A673 (cell line): ENCODE measurements at regions not wholly inside any gene's neighbourhood (a gene's known extent, or its start where the extent isn't known, plus 50 kb on each side); places are given as distances from the start of the nearest gene placed in this dataset.

Source experiments
- BruUV-seq: library from RNA; stranded (reverse); fragments of 400-500 nt; replicated peaks from 2 replicates; lab custom pipeline; 2021; lab: Mats Ljungman, UMichigan
- CTCF ChIA-PET: fragments of 300-600 bp; sonication (Branson Sonifier 250); formaldehyde crosslinking; loops from one replicate; lab custom pipeline; 2022; ENCODE audit warnings: antibody characterized with exemption; lab: Charles Lee
- POLR2A ChIA-PET: fragments of 300-600 bp; sonication (Branson Sonifier 250); formaldehyde crosslinking; loops from one replicate; lab custom pipeline; 2022; ENCODE audit warnings: antibody characterized with exemption; ENCODE audit not compliant: low non-redundant PET; lab: Charles Lee
- DNase-seq: peaks from one replicate; pipeline ENCODE4 v3.0.0-alpha.2; 2015; ENCODE audit warnings: low spot score
- H3K27ac ChIP-seq: fragments of 200-600 bp; sonication (generic); 2 replicates; pipeline ENCODE4 v1.5.1; 2016; ENCODE audit warnings: mixed run types, low read depth, mild to moderate bottlenecking, mixed read lengths, antibody characterized with exemption, low read length; ENCODE audit not compliant: poor library complexity, severe bottlenecking
- H3K27me3 ChIP-seq: fragments of 200-600 bp; sonication (generic); replicated peaks from 2 replicates; pipeline ENCODE4 v1.6.1; 2017; ENCODE audit warnings: mixed run types, low read depth, mild to moderate bottlenecking, mixed read lengths, antibody characterized with exemption, low read length; ENCODE audit not compliant: insufficient read depth, poor library complexity
- H3K36me3 ChIP-seq: fragments of 200-600 bp; sonication (generic); 2 replicates; pipeline ENCODE4 v1.6.1; 2016; ENCODE audit warnings: mixed run types, mild to moderate bottlenecking, mixed read lengths, antibody characterized with exemption, low read length; ENCODE audit not compliant: insufficient read depth, poor library complexity, severe bottlenecking
- H3K4me1 ChIP-seq: fragments of 200-600 bp; sonication (generic); 2 replicates; pipeline ENCODE4 v1.6.1; 2017; ENCODE audit warnings: mixed run types, mild to moderate bottlenecking, mixed read lengths, antibody characterized with exemption, low read length; ENCODE audit not compliant: insufficient read depth, poor library complexity, severe bottlenecking
- H3K4me3 ChIP-seq: fragments of 200-600 bp; sonication (generic); 2 replicates; pipeline ENCODE4 v1.5.1; 2016; ENCODE audit warnings: low read depth, mixed run types, mild to moderate bottlenecking, mixed read lengths, low read length; ENCODE audit not compliant: poor library complexity, severe bottlenecking
- H3K9me3 ChIP-seq: fragments of 200-600 bp; sonication (generic); 2 replicates; pipeline ENCODE4 v1.6.1; 2016; ENCODE audit warnings: mixed run types, low read depth, mild to moderate bottlenecking, mixed read lengths, antibody characterized with exemption, low read length; ENCODE audit not compliant: poor library complexity, severe bottlenecking
- CTCF ChIP-seq: fragments of 300-800, 200-600 bp; sonication (generic); conservative IDR thresholded peaks from 2 replicates; pipeline ENCODE4 v1.5.1; 2017; ENCODE audit warnings: low read depth, mild to moderate bottlenecking, antibody characterized with exemption, low read length, moderate library complexity, mixed read lengths
- EZH2 ChIP-seq: fragments of 200-600 bp; sonication (generic); IDR thresholded peaks from 2 replicates; pipeline ENCODE4 v1.6.1; 2017; ENCODE audit warnings: borderline replicate concordance, low read depth, mild to moderate bottlenecking, mixed read lengths, antibody characterized with exemption, low read length; ENCODE audit not compliant: poor library complexity, severe bottlenecking
- intact Hi-C: fragments of 100-400 bp; cut with micrococcal nuclease; formaldehyde crosslinking; loops from one replicate; pipeline ENCODE4 v1.10.0; 2022; ENCODE audit not compliant: unreplicated experiment

- Histone ChIP-seq H3K27me3 (no peaks in the 10 kb centered on the region), H3K4me3 (no peak overlapping the region), H3K4me1 (no peaks in the 10 kb centered on the region), H3K36me3 (no peaks in the 10 kb centered on the region), H3K27ac (no peak overlapping the region), H3K9me3 (no peaks in the 10 kb centered on the region)
- ChIA-PET POLR2A (no interaction called here), CTCF (no interaction called here)
- no peak for TF ChIP-seq EZH2
- BruUV-seq: no TSS peak
- DNase-seq: no peak
- intact Hi-C loops: no loop called here
Observed at GRCh38 chr4:23993373-23993772, 103.5 kb upstream of the PPARGC1A start.

GRCh38 chr4:23991444-23991843, 101.6 kb upstream of the PPARGC1A start:
- H3K36me3 ChIP-seq: no peaks in the 10 kb centered on the region
- H3K27me3 ChIP-seq: no peaks in the 10 kb centered on the region
- no TSS peak for BruUV-seq
- no peaks in the 10 kb centered on the region for H3K9me3 ChIP-seq
- H3K4me1 ChIP-seq: no peaks in the 10 kb centered on the region
- ChIA-PET POLR2A (no interaction called here), CTCF (no interaction called here)
- H3K4me3 ChIP-seq: no peak overlapping the region
- H3K27ac ChIP-seq: no peak overlapping the region
- intact Hi-C loops: no loop called here
- TF ChIP-seq CTCF: no peak
- no peak for TF ChIP-seq EZH2
- no peak for DNase-seq

- Histone ChIP-seq H3K4me3 (no peak overlapping the region), H3K27ac (no peak overlapping the region), H3K36me3 (no peaks in the 10 kb centered on the region), H3K27me3 (no peaks in the 10 kb centered on the region), H3K9me3 (no peaks in the 10 kb centered on the region), H3K4me1 (no peaks in the 10 kb centered on the region)
- TF ChIP-seq EZH2: no peak
- TF ChIP-seq CTCF: no peak
- POLR2A ChIA-PET: no interaction called here
- no TSS peak for BruUV-seq
- no peak for DNase-seq
- intact Hi-C loops: no loop called here
- CTCF ChIA-PET: no interaction called here
Observed at GRCh38 chr4:23986270-23986669, 96.4 kb upstream of the PPARGC1A start.

- no peak for DNase-seq
- Histone ChIP-seq H3K9me3 (no peaks in the 10 kb centered on the region), H3K27ac (no peak overlapping the region), H3K27me3 (peaks cover 4% of the 10 kb centered on the region), H3K4me1 (no peaks in the 10 kb centered on the region), H3K4me3 (no peak overlapping the region), H3K36me3 (no peaks in the 10 kb centered on the region)
- ChIA-PET POLR2A (no interaction called here), CTCF (no interaction called here)
- TF ChIP-seq CTCF (no peak), EZH2 (no peak)
- BruUV-seq: no TSS peak
- intact Hi-C loops: no loop called here
Observed at GRCh38 chr4:23981328-23981727, 91.5 kb upstream of the PPARGC1A start.
